Activated CD4-positive, alpha-beta memory T cell treated with anti-CD3 and anti-CD28 coated beads, Interleukin-2, amount 10 ng/mL, durations not matched to agents 7 days and 5 days (primary cell): ENCODE measurements at regions not wholly inside any gene's neighbourhood (a gene's known extent, or its start where the extent isn't known, plus 50 kb on each side); places are given as distances from the start of the nearest gene placed in this dataset.
"Not testable (repeated sequence)": the region's sequence is repeated elsewhere in the genome, so short reads cannot be mapped to it uniquely, and the experiment has no call there.

ENCODE experiments used
- CTCF ChIA-PET: fragments of 350-600 bp; sonication (Branson Sonifier 250); formaldehyde crosslinking; loops from one replicate; lab custom pipeline; 2021; ENCODE audit warnings: antibody characterized with exemption, inconsistent platforms; lab: Charles Lee
- POLR2A ChIA-PET: fragments of 350-600 bp; sonication (Branson Sonifier 250); formaldehyde crosslinking; loops from one replicate; lab custom pipeline; 2021; ENCODE audit warnings: antibody characterized with exemption; lab: Charles Lee
- DNase-seq: peaks from one replicate; pipeline ENCODE4 v3.0.0-alpha.2; 2020
- H3K27ac Mint-ChIP-seq: one replicate; pipeline ENCODE4 v1.8.0; 2021; ENCODE audit warnings: mild to moderate bottlenecking, mixed read lengths
- H3K27me3 Mint-ChIP-seq: one replicate; pipeline ENCODE4 v1.8.0; 2021; ENCODE audit warnings: mixed read lengths
- H3K36me3 Mint-ChIP-seq: one replicate; pipeline ENCODE4 v1.8.0; 2021; ENCODE audit warnings: low read depth, mixed read lengths
- H3K4me1 Mint-ChIP-seq: one replicate; pipeline ENCODE4 v1.8.0; 2021; ENCODE audit warnings: mixed read lengths
- H3K4me3 Mint-ChIP-seq: one replicate; pipeline ENCODE4 v1.8.0; 2021; ENCODE audit warnings: mild to moderate bottlenecking, mixed read lengths
- H3K9me3 Mint-ChIP-seq: one replicate; pipeline ENCODE4 v1.8.0; 2021; ENCODE audit warnings: mixed read lengths

DNA sequence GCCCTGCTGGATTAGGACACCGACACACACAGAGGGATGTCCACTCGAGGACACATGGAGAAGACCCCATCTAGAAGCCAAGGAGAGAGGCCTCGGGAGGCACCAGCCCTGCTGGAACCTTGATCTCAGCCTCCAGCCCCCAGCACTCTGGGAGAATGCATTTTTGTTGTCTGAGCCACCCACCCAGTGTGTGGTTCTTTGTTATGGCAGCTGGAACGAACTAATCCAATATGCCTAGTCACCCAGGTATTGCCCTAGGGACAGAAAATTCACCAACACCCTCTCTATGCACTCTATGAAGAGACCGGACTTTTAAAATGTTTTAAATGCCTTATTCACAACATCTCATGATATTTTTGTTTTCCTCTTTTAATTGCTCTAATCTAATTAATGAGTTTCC, 117.4 kb downstream of the CRYAA start:
- no peak for DNase-seq
- H3K27me3 Mint-ChIP-seq: no peaks in the 10 kb centered on the region
- ChIA-PET POLR2A (no interaction called here), CTCF (no interaction called here)
- H3K4me3 Mint-ChIP-seq: no peak overlapping the region
- H3K4me1 Mint-ChIP-seq: peaks cover 4% of the 10 kb centered on the region
- H3K9me3 Mint-ChIP-seq: no peaks in the 10 kb centered on the region
- H3K36me3 Mint-ChIP-seq: no peaks in the 10 kb centered on the region
- H3K27ac Mint-ChIP-seq: no peak overlapping the region

DNA sequence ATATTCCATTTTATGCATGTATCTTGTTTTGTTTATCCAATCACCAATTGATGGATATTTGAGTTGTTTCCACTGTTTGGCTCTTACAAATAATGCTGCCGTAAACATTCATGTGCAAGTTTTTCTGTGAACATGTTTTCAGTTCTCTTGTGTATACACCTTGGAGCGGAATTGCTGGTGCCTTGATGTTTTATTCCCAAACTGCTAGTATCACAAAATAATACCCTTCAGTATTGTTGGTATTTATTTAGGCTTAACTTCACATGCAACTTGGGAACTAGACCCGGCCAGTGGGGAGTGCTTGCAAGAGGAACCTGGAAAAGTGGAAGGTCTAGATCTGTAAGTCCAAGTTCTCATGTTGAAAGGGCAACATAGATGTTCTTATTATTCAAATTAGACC, 115.9 kb downstream of the CRYAA start:
- CTCF ChIA-PET: no interaction called here

DNA sequence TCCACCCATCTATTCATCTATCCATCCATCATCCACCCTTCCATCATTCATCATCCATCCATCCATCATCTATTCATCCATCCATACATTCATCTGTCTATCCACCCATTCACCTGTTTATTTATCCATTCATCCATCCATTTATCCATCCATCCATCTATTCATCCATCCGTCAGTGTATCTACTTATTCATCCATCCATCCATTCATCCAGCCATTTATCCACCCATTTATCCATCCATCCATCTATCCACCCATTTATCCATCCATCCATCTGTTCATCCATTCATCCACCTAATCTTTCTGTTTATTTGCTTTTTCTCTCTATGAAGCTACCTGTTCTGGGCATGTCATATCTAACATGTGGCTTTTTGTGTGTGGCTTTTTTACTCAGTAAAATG, 115.4 kb downstream of the CRYAA start:
- CTCF ChIA-PET: no interaction called here
- POLR2A ChIA-PET: no interaction called here
- DNase-seq: no peak
- no peaks in the 10 kb centered on the region for H3K36me3 Mint-ChIP-seq
- H3K9me3 Mint-ChIP-seq: no peaks in the 10 kb centered on the region
- no peak overlapping the region for H3K4me3 Mint-ChIP-seq
- no peak overlapping the region for H3K27ac Mint-ChIP-seq
- no peaks in the 10 kb centered on the region for H3K27me3 Mint-ChIP-seq
- H3K4me1 Mint-ChIP-seq: peaks cover 4% of the 10 kb centered on the region

More for the DNA sequence above, 115.9 kb downstream of the CRYAA start:
- H3K4me1 Mint-ChIP-seq: peaks cover 4% of the 10 kb centered on the region
- no peak overlapping the region for H3K27ac Mint-ChIP-seq
- no peak for DNase-seq
- H3K36me3 Mint-ChIP-seq: no peaks in the 10 kb centered on the region
- H3K9me3 Mint-ChIP-seq: no peaks in the 10 kb centered on the region
- POLR2A ChIA-PET: no interaction called here
- H3K4me3 Mint-ChIP-seq: no peak overlapping the region
- no peaks in the 10 kb centered on the region for H3K27me3 Mint-ChIP-seq

DNA sequence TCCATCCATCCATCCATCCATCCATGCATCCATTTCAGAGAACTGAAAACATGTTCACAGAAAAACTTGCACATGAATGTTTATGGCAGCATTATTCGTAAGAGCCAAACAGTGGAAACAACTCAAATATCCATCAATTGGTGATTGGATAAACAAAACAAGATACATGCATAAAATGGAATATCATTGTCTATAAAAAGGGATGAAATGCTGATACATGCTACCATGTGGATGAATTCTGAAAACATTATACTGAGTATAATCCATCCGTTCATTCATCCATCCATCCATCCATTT, 115.1 kb downstream of the CRYAA start:
- H3K27me3 Mint-ChIP-seq, POLR2A ChIA-PET, H3K4me1 Mint-ChIP-seq, H3K36me3 Mint-ChIP-seq, DNase-seq, CTCF ChIA-PET, H3K27ac Mint-ChIP-seq, H3K4me3 Mint-ChIP-seq, H3K9me3 Mint-ChIP-seq: not testable (repeated sequence)

DNA sequence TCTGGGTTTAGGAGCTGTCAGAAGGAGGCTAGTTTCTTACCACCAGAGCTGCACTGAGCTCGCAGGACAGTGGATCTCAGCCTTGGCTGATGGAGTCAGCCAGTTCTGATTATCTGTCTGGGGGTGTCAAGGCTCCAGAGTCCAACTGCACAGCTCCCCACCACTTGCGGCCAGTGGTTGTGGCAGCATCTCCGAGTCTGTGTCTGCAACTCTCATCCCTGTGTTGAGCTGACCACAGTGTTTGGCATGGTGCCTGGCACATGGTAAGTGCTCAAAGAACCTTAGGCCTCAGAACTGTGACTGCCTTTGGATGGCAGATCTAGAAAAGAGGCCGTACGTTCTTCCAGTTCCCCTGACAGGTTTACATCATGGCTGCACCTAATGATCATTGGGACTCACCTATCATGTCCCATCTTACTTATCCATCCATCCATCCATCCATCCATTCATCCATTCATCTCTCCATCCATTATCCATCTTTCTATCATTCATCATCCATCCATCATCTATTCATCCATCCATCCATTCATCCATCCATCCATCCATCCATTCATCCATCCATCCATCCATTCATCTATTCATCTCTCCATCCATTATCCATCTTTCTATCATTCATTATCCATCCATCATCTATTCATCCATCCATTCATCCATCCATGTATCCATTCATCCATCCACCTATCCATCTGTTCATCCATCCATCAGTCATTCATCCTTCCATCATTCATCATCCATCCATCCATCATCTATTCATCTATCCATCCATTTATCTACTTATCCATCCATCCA, 114.5 kb downstream of the CRYAA start:
- Mint-ChIP-seq H3K36me3 (no peaks in the 10 kb centered on the region), H3K27me3 (no peaks in the 10 kb centered on the region), H3K4me1 (peaks cover 4% of the 10 kb centered on the region), H3K4me3 (no peak overlapping the region), H3K9me3 (no peaks in the 10 kb centered on the region), H3K27ac (no peak overlapping the region)
- DNase-seq: no peak
- ChIA-PET CTCF (no interaction called here), POLR2A (interaction anchor here (0.6 kb wide), 1 partner anchor 355 kb away, joined by 4 read pairs; no protein-coding TSS in a partner anchor)

DNA sequence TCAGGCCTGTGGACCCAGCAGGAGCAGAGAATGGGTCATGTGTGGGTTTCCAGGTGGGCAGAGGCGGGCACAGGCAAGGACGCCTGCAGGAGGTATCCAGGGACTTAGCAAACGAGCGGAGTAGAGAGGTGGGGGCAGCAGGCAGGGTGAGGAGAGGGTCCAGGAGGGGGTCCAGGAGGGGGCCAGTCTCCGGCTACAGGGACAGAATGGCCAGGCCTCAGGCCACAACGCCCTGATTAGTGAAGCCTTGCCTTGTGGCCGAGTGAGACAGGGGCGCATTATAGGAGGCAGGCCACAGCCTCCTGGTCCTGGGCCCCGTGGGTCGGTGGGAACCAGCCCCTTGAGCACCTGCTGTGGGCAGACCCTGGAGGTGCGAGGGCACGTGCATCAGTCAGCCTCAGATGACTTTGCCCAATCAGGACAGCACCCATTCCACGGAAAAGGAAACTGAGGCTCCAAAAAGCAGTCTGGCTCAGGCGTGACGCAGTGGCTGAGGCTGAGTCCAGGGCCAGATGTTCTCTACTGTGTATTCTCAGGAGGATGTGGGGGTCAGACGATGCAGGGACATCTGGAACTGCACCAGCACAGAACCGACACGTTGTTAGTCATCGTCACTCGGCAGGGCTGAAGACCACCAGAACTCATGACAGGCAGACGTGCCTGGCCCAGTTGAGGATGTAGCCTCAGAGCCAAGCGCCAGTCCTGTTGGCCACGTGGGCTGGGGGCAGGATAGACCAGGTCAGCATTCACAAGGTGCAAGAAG, 113.7 kb downstream of the CRYAA start:
- Mint-ChIP-seq H3K4me1 (peaks cover 4% of the 10 kb centered on the region), H3K9me3 (no peaks in the 10 kb centered on the region), H3K27me3 (peaks cover 2% of the 10 kb centered on the region), H3K27ac (no peak overlapping the region), H3K4me3 (no peak overlapping the region), H3K36me3 (no peaks in the 10 kb centered on the region)
- CTCF ChIA-PET: no interaction called here
- POLR2A ChIA-PET: no interaction called here
- DNase-seq: no peak

DNA sequence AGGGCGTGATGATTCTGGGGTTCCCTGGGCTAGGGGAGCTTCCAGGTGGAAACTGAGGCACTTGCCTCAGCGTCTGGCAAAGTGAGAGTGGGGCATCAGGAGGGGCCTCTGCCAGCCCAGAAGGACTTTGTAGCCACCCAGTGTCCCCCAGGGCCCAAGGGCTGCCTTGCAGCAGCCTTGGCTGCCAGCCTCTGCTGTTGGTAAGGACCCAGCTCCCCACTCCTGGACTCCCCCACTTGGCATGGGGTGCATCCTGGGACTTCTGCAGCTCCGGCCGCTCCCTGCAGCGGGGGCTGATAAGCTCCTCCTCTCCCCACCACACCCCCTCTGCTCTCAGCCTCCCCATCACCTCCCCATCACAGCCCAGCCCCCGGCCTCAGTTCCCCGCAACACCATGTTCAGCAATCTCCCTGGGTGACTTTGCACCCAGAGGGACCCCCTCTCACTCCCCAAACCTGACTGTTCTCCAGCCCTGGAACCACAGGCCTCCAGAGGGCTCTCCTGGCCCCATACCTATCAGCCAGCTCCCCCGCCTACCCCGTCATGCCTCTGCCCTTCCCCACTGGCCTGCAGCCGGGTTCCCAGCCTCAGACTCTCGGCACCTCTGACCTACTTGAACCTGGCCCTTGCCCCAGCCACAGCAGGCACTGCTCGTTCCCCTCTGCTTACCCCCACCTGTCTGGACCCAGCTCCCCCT, 113.0 kb downstream of the CRYAA start:
- Mint-ChIP-seq H3K27me3 (peaks cover 2% of the 10 kb centered on the region), H3K9me3 (no peaks in the 10 kb centered on the region), H3K4me1 (no peaks in the 10 kb centered on the region), H3K27ac (no peak overlapping the region), H3K4me3 (no peak overlapping the region), H3K36me3 (no peaks in the 10 kb centered on the region)
- ChIA-PET CTCF (no interaction called here), POLR2A (no interaction called here)
- DNase-seq: no peak

DNA sequence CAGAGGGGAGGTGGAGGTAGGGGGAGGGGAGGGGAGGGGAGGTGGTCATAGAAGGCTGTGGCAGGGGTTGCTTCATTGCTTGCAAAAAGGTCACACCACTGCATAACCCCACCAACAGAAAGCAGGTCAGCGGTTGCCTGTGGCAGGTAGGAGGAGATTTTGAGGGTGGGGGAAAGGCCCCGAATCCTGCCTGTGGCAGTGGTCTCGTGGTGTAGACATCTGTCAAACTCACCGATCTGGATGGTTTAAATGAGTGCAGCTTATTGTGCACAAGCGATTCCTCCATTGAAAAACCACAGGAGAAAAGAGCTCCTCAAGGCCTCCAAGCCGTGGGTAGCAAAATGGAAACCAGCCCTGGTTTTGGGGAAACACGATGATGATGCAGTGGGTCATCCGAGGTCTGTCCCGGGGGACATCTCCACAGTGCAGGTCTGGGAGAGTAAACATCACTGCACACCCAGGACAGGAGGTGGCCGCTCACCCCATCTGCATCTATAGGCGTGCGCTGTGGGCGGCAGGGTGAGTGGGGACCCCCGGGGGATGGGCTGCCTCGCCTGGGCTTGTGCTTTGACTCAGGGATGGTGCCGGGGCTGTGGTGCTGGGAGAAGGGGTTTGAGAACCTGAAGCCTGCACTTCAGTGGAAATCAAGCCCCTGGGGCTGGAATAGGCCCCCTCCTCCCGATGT, 112.3 kb downstream of the CRYAA start:
- DNase-seq: no peak
- H3K4me3 Mint-ChIP-seq: no peak overlapping the region
- CTCF ChIA-PET: no interaction called here

DNA sequence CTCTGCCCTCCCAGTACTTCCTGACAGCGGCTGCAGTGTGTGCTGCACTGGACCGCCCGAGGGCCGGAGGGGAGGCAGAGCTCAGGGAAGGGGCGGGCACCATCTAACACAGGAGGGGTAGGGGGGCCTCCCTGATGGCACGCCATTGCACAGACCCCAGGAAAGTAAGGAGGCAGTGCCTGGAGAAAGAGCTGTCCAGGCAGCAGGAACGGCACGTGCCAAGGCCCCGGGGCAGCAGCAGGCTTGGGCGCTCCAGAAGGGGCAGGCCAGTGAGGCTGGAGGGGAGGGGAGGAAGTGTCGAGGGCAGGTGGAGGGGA, 110.7 kb downstream of the CRYAA start:
- H3K27ac Mint-ChIP-seq: no peak overlapping the region
- H3K4me1 Mint-ChIP-seq: no peaks in the 10 kb centered on the region
- POLR2A ChIA-PET: no interaction called here
- peaks cover 5% of the 10 kb centered on the region for H3K27me3 Mint-ChIP-seq
- DNase-seq: no peak
- H3K4me3 Mint-ChIP-seq: no peak overlapping the region
- CTCF ChIA-PET: no interaction called here
- no peaks in the 10 kb centered on the region for H3K36me3 Mint-ChIP-seq
- no peaks in the 10 kb centered on the region for H3K9me3 Mint-ChIP-seq

More for the DNA sequence above, 112.3 kb downstream of the CRYAA start:
- Mint-ChIP-seq H3K9me3 (no peaks in the 10 kb centered on the region), H3K36me3 (no peaks in the 10 kb centered on the region), H3K27ac (no peak overlapping the region), H3K4me1 (no peaks in the 10 kb centered on the region), H3K27me3 (peaks cover 4% of the 10 kb centered on the region)
- POLR2A ChIA-PET: no interaction called here

DNA sequence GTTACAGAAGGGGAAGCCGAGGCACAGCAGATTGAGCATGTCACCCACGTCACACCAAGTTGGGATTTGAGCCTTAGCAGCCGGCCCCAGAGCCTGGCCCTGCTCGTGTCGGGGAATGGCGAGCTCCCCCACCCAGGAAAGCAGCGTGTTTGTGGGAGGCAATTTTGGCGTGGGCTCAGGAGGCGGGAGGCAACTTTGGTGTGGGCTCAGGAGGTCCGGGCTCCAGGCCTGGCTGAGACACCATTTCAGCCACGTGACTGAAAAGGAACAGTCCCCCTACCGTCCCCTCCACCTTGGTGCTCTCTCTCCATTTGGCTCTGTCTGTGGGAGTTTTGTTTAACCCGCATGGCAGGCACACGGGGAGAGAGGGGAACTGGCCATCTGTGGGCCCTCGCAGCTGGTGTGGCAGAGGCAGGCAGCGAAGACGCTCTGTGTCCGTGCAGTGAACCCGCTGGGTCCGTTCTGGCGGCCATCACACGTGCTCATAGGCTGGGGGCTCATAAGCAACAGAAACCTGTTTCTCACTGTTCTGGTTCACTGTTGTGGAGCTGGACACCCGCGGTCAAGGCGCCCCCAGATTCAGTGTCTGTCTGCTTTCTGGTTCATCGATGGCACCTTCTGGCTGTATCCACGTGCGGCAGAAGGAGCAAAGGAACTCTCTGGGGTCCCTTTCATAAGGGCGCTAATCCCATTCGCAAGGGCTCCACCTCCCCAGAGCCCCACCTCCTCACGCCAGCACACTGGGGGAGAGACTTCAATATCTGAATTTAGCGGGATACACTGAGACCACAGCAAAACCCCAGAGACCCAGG, 110.2 kb downstream of the CRYAA start:
- CTCF ChIA-PET: no interaction called here
- DNase-seq: no peak

DNA sequence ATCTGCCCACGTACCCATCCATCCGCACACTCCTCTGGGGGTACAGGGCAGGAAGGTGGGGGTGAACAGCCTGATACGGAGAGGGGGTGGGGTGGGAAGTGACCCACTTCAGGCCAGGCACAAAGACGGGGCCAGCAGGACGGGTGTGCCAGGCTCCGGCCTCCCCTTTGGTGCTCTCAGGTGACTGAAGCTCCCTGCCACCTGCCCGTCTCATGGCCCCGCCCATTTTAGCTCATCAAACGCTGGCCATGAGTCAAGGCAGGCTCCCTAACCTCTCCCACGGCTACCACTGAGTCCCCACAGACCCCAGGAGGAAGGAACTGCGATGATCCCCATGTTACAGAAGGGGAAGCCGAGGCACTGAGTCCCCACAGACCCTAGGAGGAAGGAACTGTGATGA, 109.6 kb downstream of the CRYAA start:
- no peaks in the 10 kb centered on the region for H3K4me1 Mint-ChIP-seq
- ChIA-PET POLR2A (no interaction called here), CTCF (no interaction called here)
- DNase-seq: no peak
- no peak overlapping the region for H3K27ac Mint-ChIP-seq
- no peaks in the 10 kb centered on the region for H3K36me3 Mint-ChIP-seq
- no peak overlapping the region for H3K4me3 Mint-ChIP-seq
- H3K9me3 Mint-ChIP-seq: no peaks in the 10 kb centered on the region
- H3K27me3 Mint-ChIP-seq: peaks cover 5% of the 10 kb centered on the region

More for the DNA sequence above, 110.2 kb downstream of the CRYAA start:
- H3K4me3 Mint-ChIP-seq: no peak overlapping the region
- POLR2A ChIA-PET: no interaction called here
- H3K27me3 Mint-ChIP-seq: peaks cover 5% of the 10 kb centered on the region
- H3K36me3 Mint-ChIP-seq: no peaks in the 10 kb centered on the region
- H3K27ac Mint-ChIP-seq: no peak overlapping the region
- H3K4me1 Mint-ChIP-seq: no peaks in the 10 kb centered on the region
- no peaks in the 10 kb centered on the region for H3K9me3 Mint-ChIP-seq

DNA sequence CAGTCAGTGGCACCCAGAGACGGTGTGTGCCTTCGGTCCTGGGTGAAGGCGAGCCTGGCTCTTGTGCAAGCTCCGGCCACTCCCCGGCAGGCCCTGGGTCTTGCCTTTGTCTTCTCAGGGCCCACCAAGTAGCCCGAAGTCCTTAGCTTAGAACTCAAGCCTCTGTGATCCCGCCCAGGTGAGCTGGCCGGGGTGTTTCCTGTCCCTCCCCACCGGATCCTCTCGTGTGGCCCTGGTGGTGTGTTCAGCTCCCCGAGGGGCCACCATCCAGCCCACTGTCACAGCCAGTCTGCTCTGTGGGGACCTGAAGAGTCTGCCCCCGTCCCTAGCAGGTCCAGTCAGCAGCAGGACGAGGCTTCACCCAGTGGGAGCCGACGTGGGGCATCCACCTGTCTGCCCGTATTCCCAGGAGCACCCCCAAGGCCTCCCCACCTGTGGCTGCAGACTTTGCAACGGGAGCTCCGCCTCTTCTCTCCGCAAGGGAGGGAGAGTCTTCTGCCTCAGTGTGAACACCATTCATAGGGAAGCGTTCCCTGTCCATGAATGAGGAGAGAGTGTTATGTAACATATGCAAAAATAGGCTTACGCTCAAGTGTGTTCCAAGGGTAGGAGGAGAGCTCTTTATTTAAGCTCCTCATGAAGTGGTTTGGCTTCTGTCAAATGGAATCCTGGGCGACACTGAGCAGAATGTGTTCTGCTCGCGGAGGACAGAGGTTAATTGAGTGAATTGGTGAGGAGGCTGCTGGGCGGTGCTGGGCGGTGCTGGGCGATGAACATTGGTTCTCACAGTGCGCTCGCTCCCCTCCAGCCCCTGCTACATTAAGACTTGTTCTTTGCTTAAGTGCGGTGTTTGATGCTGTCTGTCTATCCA, 108.9 kb downstream of the CRYAA start:
- no peak overlapping the region for H3K27ac Mint-ChIP-seq
- ChIA-PET CTCF (no interaction called here), POLR2A (no interaction called here)
- no peaks in the 10 kb centered on the region for H3K36me3 Mint-ChIP-seq
- no peak for DNase-seq
- no peaks in the 10 kb centered on the region for H3K9me3 Mint-ChIP-seq
- no peaks in the 10 kb centered on the region for H3K4me1 Mint-ChIP-seq
- H3K4me3 Mint-ChIP-seq: no peak overlapping the region
- H3K27me3 Mint-ChIP-seq: peaks cover 5% of the 10 kb centered on the region
